ENCODE measurements at regions not wholly inside any gene's neighbourhood (a gene's known extent, or its start where the extent isn't known, plus 50 kb on each side); places are given as distances from the start of the nearest gene placed in this dataset.
"Not testable (repeated sequence)": the region's sequence is repeated elsewhere in the genome, so short reads cannot be mapped to it uniquely, and the experiment has no call there.

DNA sequence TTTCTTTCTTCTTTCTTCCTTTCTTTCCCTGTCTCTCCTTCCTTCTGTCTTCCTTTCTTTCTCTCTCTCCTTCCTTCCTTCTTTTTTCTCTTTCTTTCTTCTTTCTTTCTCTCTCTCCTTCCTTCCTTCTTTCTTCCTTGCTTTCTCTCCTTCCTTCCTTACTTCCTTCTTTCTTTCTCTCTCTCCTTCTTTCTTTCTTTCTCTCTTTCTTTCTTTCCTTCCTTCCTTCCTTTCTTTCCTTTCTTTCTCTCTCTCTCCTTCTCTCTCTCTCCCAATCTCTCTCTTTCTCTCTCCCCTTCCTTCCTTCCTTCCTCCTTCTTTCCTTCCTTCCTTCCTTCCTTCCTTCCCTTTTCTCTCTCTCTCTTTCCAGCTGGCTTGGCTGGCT lies 2806.6 kb downstream of the RPIA start:
- not testable (repeated sequence) for DNase-seq

DNA sequence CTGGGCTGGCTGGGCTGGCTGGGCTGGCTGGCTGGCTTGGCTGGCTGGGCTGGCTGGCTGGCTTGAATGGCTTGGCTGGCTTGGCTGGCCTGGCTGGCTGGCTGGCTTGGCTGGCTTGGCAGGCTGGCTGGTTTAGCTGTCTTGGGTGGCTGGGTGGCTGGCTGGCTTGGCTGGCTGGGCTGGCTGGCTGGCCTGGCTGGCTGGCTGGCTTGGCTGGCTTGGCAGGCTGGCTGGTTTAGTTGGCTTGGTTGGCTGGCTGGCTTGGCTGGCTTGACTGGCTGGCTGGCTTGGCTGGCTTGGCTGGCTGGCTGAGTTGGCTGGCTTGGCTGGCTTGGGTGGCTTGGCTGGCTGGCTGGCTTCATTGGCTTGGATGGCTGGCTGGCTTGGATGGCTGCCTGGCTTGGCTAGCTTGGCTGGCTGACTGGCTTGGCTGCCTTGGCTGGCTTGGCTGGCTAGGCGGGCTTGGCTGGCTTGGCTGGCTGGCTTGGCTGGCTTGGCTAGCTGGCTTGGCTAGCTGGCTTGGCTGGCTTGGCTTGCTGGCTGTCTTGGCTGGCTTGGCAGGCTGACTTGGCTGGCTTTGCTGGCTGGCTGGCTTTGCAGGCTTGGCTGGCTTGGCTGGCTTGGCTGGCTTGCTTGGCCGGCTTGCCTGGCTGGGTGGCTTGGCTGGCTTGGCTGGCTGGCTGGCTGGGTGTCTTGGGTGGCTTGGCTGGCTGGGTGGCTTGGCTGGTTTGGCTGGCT lies 2807.2 kb downstream of the RPIA start:
- peak in 1 of 3 donors; percentile 18 for DNase-seq

DNA sequence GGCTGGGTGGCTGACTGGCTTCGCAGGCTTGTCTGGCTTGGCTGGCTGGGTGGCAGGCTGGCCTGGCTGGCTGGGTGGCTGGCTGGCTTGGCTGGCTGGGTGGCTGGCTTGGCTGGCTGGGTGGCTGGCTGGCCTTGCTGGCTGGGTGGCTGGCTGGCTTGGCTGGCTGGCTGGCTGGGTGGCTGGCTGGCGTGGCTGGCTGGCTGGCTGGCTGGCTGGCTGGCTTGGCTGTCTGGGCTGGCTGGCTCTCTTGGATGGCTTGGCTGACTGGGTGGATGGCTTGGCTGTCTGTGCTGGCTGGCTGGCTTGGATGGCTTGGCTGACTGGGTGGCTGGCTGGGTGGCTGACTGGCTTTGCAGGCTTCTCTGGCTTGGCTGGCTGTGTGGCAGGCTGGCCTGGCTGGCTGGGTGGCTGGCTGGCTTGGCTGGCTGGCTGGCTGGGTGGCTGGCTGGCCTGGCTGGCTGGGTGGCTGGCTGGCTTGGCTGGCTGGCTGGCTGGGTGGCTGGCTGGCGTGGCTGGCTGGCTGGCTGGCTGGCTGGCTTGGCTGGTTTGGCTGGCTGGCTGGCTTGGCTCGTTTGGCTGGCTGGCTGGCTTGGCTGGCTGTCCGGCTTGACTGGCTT lies 2808.1 kb downstream of the RPIA start:
- not testable (repeated sequence) for DNase-seq

DNA sequence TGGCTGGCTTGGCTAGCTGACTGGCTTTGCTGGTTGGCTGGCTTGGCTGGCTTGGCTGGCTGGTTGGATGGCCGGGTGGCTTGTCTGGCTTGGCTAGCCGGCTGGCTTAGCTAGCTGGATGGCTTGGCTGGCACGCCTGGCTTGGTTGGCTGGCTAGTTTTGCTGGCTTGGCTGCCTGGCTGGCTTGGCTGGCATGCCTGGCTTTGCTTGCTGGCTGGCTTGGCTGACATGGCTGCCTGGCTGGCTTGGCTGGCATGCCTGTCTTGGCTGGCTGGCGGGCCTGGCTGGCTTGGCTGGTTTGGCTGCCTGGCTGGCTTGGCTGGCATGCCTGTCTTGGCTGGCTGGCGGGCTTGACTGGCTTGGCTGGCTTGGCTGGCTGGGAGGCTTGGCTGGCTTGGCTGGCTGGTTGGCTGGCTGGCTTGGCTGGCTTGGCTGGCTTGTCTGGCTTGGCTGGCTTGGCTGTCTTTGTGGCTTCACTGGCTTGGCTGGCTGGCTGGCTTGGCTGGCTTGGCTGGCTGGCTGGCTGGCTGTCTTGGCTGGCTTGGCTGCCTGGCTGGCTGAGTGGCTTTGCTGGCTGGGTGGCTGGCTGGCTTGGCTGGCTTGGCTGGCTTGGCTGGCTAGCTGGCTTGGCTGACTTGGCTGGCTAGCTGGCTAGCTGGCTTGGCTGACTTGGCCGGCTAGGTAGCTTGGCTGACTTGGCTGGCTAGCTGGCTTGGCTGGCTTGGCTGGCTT lies 2808.9 kb downstream of the RPIA start:
- DNase-seq = not testable (repeated sequence)

DNA sequence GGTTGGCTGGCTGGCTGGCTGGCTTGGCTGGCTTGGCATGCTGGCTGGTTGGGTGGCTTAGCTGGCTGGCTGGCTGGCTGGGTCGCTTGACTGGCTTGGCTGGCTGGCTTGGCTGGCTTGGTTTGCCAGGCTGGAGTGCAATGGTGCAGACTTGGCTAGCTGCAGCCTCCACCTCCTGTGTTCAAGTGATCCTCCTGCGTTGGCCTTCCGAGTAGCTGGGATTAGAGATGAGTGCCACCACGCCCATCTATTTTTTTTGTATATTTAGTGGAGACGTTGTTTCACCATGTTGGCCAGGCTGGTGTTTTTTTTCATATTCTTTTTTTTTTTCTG lies 2809.5 kb downstream of the RPIA start:
- not testable (repeated sequence) for DNase-seq

DNA sequence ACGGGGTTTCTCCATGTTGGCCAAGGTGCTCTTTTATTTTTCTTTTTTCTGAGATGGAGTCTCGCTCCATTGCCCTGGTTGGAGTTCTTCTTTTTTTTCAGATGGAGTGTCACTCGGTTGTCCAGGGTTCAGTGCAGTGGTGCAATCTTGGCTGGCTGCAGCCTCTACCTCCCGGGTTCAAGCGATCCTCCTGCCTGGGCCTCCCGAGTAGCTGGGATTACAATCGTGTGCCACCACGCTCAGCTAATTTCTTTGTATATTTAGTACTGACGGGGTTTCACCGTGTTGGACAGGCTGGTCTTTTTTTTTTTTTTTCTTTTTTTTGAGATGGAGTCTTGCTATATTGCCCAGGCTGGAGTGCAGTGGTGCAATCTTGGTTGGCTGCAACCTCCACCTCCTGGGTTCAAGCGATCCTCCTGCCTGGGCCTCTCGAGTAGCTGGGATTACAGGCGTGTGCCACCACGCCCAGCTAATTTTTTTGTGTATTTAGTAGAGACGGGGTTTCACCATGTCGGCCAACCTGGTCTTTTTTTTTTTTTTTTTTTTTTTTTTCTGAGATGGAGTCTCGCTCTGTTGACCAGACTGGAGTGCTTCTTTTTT lies 2810.1 kb downstream of the RPIA start:
- DNase-seq = not testable (repeated sequence)

DNA sequence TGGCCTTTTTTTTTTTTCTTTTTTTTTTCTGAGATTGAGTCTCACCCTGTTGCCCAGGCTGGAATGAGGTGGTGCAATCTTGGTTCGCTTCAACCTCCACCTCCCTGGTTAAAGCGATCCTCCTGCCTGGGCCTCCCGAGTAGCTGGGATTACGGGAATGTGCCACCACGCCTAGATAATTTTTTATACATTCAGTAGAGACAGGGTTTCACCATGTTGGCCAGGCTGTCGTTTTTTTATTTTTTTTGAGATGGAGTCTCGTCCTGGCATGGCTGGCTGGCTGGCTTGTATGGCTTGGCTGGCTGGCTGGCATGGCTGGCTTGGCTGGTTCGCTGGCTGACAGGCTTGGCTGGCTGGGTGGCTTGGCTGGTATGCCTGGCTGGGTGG lies 2812.1 kb downstream of the RPIA start:
- DNase-seq = not testable (repeated sequence)

DNA sequence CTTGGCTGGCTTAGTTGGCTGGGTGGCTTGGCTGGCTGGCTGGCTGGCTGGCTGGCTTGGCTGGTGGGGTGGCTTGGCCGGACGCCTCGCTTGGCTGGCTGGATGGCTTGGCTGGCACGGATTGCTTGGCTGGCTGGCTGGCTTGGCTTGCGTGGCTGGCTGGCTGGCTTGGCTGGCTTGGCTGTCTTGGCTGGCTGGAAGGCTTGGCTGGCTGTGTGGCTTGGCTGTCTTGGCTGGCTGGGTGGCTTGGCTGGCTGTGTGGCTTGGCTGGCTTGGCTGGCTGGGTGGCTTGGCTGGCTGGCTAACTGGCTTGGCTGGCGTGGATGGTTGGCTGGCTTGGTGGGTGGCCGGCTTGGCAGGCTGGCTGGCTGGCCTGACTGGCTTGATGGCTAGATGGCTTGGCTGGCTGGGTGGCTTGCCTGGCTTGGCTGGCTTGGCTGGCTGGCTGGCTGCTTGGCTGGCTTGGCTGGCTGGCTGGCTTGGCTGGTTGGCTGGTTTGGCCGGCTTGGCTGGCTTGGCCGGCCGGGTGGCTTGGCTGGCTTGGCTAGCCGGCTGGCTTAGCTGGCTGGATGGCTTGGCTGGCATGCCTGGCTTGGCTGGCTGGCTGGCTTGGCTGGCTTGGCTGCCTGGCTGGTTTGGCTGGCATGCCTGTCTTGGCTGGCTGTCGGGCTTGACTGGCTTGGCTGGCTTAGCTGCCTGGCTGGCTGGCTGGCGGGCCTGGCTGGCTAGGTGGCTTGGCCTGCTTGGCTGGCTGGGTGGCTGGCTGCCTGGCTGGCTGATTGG lies 2812.7 kb downstream of the RPIA start:
- not testable (repeated sequence) for DNase-seq

DNA sequence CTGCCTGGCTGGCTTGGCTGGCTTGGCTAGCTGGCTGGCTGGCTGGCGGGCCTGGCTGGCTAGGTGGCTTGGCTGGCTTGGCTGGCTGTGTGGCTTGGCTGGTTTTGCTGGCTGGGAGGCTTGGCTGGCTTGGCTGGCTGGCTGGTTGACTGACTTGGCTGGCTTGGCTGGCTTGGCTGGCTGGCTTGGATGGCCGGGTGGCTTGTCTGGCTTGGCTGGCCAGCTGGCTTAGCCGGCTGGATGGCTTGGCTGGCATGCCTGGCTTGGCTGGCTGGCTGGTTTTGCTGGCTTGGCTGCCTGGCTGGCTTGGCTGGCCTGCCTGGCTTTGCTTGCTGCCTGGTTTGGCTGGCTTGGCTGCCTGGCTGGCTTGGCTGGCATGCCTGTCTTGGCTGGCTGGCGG lies 2817.3 kb downstream of the RPIA start:
- DNase-seq = not testable (repeated sequence)

DNA sequence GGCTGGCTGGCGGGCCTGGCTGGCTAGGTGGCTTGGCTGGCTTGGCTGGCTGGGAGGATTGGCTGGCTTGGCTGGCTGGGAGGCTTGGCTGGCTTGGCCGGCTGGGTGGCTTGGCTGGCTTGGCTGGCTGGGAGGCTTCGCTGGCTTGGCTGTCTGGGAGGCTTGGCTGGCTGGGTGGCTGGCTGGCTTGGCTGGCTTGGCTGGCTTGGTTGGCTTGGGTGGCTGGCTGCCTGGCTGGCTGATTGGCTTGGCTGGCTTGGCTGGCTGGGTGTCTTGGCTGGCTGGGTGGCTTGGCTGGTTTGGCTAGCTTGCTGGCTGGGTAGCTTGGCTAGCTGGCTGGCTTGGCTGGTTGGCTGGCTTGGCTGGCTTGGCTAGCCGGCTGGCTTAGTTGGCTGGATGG lies 2817.8 kb downstream of the RPIA start:
- DNase-seq = not testable (repeated sequence)

DNA sequence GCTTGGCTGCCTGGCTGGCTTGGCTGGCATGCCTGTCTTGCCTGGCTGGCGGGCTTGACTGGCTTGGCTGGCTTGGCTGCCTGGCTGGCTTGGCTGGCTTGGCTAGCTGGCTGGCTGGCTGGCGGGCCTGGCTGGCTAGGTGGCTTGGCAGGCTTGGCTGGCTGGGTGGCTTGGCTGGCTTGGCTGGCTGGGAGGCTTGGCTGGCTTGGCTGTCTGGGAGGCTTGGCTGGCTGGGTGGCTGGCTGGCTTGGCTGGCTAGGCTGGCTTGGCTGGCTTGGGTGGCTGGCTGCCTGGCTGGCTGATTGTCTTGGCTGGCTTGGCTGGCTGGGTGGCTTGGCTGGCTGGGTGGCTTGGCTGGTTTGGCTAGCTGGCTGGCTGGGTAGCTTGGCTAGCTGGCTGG lies 2819.7 kb downstream of the RPIA start:
- not testable (repeated sequence) for DNase-seq

DNA sequence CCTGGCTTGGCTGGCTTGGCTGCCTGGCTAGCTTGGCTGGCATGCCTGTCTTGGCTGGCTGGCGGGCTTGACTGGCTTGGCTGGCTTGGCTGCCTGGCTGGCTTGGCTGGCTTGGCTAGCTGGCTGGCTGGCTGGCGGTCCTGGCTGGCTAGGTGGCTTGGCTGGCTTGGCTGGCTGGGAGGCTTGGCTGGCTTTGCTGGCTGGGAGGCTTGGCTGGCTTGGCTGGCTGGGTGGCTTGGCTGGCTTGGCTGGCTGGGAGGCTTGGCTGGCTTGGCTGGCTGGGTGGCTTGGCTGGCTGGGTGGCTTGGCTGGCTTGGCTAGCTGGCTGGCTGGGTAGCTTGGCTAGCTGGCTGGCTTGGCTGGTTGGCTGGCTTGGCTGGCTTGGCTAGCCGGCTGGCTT lies 2824.5 kb downstream of the RPIA start:
- DNase-seq = not testable (repeated sequence)

DNA sequence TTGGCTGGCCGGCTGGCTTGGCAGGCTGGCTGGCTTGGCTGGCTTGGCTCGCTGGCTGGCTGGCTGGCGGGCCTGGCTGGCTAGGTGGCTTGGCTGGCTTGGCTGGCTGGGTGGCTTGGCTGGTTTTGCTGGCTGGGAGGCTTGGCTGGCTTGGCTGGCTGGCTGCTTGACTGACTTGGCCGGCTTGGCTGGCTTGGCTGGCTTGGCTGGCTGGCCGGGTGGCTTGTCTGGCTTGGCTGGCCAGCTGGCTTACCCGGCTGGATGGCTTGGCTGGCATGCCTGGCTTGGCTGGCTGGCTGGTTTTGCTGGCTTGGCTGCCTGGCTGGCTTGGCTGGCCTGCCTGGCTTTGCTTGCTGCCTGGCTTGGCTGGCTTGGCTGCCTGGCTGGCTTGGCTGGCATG lies 2825.2 kb downstream of the RPIA start:
- DNase-seq = not testable (repeated sequence)

DNA sequence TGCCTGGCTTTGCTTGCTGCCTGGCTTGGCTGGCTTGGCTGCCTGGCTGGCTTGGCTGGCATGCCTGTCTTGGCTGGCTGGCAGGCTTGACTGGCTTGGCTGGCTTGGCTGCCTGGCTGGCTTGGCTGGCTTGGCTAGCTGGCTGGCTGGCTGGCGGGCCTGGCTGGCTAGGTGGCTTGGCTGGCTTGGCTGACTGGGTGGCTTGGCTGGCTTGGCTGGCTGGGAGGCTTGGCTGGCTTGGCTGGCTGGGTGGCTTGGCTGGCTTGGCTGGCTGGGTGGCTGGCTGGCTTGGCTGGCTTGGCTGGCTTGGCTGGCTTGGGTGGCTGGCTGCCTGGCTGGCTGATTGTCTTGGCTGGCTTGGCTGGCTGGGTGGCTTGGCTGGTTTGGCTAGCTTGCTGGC lies 2826.4 kb downstream of the RPIA start:
- not testable (repeated sequence) for DNase-seq

DNA sequence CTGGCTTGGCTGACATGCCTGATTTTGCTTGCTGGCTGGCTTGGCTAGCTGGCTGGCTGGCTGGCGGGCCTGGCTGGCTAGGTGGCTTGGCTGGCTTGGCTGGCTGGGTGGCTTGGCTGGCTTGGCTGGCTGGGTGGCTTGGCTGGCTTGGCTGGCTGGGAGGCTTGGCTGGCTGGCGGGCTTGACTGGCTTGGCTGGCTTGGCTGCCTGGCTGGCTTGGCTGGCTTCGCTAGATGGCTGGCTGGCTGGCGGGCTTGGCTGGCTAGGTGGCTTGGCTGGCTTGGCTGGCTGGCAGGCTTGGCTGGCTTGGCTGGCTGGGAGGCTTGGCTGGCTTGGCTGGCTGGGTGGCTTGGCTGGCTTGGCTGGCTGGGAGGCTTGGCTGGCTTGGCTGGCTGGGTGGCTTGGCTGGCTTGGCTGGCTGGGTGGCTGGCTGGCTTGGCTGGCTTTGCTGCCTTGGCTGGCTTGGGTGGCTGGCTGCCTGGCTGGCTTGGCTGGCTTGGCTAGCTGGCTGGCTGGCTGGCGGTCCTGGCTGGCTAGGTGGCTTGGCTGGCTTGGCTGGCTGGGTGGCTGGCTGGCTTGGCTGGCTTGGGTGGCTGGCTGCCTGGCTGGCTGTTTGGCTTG lies 2827.0 kb downstream of the RPIA start:
- not testable (repeated sequence) for DNase-seq

DNA sequence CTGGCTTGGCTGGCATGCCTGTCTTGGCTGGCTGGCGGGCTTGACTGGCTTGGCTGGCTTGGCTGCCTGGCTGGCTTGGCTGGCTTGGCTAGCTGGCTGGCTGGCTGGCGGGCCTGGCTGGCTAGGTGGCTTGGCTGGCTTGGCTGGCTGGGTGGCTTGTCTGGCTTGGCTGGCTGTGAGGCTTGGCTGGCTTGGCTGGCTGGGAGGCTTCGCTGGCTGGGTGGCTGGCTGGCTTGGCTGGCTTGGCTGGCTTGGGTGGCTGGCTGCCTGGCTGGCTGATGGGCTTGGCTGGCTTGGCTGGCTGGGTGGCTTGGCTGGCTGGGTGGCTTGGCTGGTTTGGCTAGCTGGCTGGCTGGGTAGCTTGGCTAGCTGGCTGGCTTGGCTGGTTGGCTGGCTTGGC lies 2827.9 kb downstream of the RPIA start:
- DNase-seq = not testable (repeated sequence)

DNA sequence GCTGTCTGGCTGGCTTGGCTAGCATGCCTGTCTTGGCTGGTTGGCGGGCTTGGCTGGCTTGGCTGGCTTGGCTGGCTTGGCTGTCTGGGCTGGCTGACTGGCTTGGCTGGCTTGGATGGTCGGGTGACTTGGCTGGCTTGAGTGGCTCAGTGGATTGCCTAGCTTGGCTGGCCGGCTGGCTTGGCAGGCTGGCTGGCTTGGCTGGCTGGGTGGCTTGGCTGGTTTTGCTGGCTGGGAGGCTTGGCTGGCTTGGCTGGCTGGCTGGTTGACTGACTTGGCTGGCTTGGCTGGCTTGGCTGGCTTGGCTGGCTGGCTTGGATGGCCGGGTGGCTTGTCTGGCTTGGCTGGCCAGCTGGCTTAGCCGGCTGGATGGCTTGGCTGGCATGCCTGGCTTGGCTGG lies 2828.4 kb downstream of the RPIA start:
- DNase-seq = not testable (repeated sequence)

DNA sequence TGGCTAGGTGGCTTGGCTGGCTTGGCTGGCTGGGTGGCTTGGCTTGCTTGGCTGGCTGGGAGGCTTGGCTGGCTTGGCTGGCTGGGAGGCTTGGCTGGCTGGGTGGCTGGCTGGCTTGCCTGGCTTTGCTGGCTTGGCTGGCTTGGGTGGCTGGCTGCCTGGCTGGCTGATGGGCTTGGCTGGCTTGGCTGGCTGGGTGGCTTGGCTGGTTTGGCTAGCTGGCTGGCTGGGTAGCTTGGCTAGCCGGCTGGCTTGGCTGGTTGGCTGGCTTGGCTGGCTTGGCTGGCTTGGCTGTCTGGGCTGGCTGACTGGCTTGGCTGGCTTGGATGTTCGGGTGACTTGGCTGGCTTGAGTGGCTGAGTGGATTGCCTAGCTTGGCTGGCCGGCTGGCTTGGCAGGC lies 2829.1 kb downstream of the RPIA start:
- DNase-seq = not testable (repeated sequence)

DNA sequence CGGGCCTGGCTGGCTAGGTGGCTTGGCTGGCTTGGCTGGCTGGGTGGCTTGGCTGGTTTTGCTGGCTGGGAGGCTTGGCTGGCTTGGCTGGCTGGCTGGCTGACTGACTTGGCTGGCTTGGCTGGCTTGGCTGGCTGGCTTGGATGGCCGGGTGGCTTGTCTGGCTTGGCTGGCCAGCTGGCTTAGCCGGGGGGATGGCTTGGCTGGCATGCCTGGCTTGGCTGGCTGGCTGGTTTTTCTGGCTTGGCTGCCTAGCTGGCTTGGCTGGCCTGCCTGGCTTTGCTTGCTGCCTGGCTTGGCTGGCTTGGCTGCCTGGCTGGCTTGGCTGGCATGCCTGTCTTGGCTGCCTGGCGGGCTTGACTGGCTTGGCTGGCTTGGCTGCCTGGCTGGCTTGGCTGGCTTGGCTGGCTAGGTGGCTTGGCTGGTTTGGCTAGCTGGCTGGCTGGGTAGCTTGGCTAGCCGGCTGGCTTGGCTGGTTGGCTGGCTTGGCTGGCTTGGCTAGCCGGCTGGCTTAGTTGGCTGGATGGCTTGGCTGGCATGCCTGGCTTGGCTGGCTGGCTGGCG lies 2829.6 kb downstream of the RPIA start:
- not testable (repeated sequence) for DNase-seq

DNA sequence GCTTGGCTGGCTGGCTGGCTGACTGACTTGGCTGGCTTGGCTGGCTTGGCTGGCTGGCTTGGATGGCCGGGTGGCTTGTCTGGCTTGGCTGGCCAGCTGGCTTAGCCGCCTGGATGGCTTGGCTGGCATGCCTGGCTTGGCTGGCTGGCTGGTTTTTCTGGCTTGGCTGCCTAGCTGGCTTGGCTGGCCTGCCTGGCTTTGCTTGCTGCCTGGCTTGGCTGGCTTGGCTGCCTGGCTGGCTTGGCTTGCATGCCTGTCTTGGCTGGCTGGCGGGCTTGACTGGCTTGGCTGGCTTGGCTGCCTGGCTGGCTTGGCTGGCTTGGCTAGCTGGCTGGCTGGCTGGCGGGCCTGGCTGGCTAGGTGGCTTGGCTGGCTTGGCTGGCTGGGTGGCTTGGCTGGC lies 2830.5 kb downstream of the RPIA start:
- DNase-seq = not testable (repeated sequence)

DNA sequence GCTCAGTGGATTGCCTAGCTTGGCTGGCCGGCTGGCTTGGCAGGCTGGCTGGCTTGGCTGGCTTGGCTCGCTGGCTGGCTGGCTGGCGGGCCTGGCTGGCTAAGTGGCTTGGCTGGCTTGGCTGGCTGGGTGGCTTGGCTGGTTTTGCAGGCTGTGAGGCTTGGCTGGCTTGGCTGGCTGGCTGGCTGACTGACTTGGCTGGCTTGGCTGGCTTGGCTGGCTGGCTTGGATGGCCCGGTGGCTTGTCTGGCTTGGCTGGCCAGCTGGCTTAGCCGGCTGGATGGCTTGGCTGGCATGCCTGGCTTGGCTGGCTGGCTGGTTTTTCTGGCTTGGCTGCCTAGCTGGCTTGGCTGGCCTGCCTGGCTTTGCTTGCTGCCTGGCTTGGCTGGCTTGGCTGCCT lies 2831.4 kb downstream of the RPIA start:
- DNase-seq = not testable (repeated sequence)

DNA sequence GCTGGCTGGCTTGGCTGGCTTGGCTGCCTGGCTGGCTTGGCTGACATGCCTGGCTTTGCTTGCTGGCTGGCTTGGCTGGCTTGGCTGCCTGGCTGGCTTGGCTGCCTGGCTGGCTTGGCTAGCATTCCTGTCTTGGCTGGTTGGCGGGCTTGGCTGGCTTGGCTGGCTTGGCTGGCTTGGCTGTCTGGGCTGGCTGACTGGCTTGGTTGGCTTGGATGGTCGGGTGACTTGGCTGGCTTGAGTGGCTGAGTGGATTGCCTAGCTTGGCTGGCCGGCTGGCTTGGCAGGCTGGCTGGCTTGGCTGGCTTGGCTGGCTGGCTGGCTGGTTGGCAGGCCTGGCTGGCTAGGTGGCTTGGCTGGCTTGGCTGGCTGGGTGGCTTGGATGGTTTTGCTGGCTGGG lies 2832.3 kb downstream of the RPIA start:
- DNase-seq = not testable (repeated sequence)

Data from suppressor macrophage treated with lipopolysaccharide for 1 hour (primary cell).